SU-DHL-6 (cell line): ENCODE measurements at regions not wholly inside any gene's neighbourhood (a gene's known extent, or its start where the extent isn't known, plus 50 kb on each side); places are given as distances from the start of the nearest gene placed in this dataset.

Experiments used
- CTCF ChIP-seq: fragments of 200-600 bp; sonication (generic); IDR thresholded peaks from one replicate; pipeline ENCODE4 v1.5.1; 2017; ENCODE audit warnings: antibody characterized with exemption, mild to moderate bottlenecking, low read length, moderate library complexity; ENCODE audit not compliant: insufficient read depth, poor library complexity, severe bottlenecking
- EZH2phosphoT487 ChIP-seq: fragments of 200-600 bp; sonication (generic), shearing (Covaris generic); conservative IDR thresholded peaks from 2 replicates; pipeline ENCODE4 v1.6.1; 2018; ENCODE audit warnings: mild to moderate bottlenecking, antibody characterized with exemption, low read length, moderate library complexity, mixed read lengths

GRCh38 chr11:42444406-42444805, 867.4 kb upstream of the API5 start:
- TF ChIP-seq CTCF: no peak
- no peak for TF ChIP-seq EZH2phosphoT487
